ENCODE measurements at regions not wholly inside any gene's neighbourhood (a gene's known extent, or its start where the extent isn't known, plus 50 kb on each side); places are given as distances from the start of the nearest gene placed in this dataset.

DNA sequence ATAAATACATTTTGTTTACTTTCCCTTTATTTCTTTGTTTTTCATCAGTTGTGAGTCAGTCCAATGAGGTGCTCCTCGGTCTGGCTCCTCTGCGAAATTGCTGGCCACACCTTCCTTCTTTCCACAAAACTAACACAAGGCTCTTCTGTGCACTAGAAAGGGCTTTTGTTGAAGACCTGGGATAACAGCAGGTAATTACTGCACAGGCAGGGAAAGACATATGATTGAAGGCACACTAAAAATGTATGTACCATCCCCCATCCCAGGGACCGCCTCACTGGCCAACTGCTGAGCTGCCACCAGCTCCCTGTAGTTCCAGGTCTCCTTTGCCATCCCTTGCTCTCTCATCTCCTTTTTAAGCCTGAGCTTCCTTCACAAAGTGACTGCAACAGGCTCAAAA is 180.5 kb downstream of the EFNB2 start:
- no peak for TF ChIP-seq CTCF (IDR thresholded peaks at IDR 0.05; ENCODE audit: borderline replicate concordance)
- DNase-seq, result no peak
- Histone ChIP-seq H3K4me1 (no peaks in the 10 kb centered on the region), H3K9me3 (replicated peaks) (no peaks in the 10 kb centered on the region), H3K27me3 (ENCODE audit: low read depth) (peaks cover 17% of the 10 kb centered on the region), H3K27ac (replicated peaks) (no peak overlapping the region), H3K4me3 (no peak overlapping the region), H3K36me3 (no peaks in the 10 kb centered on the region)
- intact Hi-C loops (cut with micrococcal nuclease), result no loop called here

- intact Hi-C loops (cut with micrococcal nuclease), result no loop called here
Measured at GRCh38 chr13:106352850-106353249, 182.6 kb downstream of the EFNB2 start.

DNA sequence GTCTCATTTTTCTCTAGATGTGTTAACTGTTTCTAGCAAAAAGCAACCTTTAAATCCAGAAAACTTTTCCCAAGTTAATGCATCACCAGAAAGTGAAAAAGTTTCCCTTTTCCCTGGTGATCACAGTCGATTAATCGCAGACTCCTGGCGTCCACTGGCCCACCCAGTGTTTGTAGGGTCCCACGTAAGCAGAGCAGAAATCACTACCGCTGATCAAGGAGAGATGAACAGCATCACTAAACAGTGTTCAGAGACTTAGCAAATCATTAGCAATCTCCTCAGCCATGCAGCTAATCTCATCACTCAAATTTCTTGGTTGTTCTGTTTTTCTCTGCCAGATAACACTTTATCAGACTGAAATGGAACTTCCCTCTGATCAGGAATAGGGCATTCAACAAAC is 184.2 kb downstream of the EFNB2 start:
- no peak for TF ChIP-seq CTCF (IDR thresholded peaks at IDR 0.05; ENCODE audit: borderline replicate concordance)
- H3K4me3 ChIP-seq, result no peak overlapping the region
- intact Hi-C loops (cut with micrococcal nuclease), result no loop called here
- H3K27ac ChIP-seq (replicated peaks), result no peak overlapping the region
- H3K36me3 ChIP-seq, result no peaks in the 10 kb centered on the region
- H3K27me3 ChIP-seq (ENCODE audit: low read depth), result peaks cover 54% of the 10 kb centered on the region
- DNase-seq, result no peak
- H3K4me1 ChIP-seq, result peaks cover 12% of the 10 kb centered on the region
- H3K9me3 ChIP-seq (replicated peaks), result no peaks in the 10 kb centered on the region

More at GRCh38 chr13:106352850-106353249, 182.6 kb downstream of the EFNB2 start:
- Histone ChIP-seq H3K36me3 (no peaks in the 10 kb centered on the region), H3K9me3 (replicated peaks) (no peaks in the 10 kb centered on the region), H3K4me1 (peaks cover 12% of the 10 kb centered on the region), H3K27me3 (ENCODE audit: low read depth) (peaks cover 38% of the 10 kb centered on the region), H3K27ac (replicated peaks) (no peak overlapping the region), H3K4me3 (no peak overlapping the region)
- no peak for DNase-seq
- no peak for TF ChIP-seq CTCF (IDR thresholded peaks at IDR 0.05; ENCODE audit: borderline replicate concordance)

DNA sequence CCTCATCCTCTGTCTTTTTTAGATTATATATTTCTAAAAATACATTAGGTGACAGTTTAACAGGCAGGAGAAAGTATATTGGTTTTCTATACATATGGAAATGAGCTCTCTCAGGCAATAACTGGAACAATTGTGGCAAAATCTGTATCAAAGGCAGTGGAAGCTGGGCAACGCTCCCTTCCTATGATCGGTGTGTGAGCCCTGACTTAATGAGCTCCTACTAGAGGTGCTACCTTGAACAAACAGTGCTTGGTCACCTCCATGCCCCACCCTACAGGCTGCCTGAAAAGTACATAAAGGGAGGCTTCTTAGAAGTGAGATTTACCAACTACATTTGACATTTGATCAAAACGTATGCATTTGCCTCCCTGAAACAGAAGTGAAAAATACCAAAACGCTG is 185.3 kb downstream of the EFNB2 start:
- peaks cover 12% of the 10 kb centered on the region for H3K4me1 ChIP-seq
- intact Hi-C loops (cut with micrococcal nuclease), result no loop called here
- H3K36me3 ChIP-seq, result no peaks in the 10 kb centered on the region
- H3K27ac ChIP-seq (replicated peaks), result no peak overlapping the region
- H3K27me3 ChIP-seq (ENCODE audit: low read depth), result peaks cover 63% of the 10 kb centered on the region
- no peak overlapping the region for H3K4me3 ChIP-seq
- DNase-seq, result no peak
- no peaks in the 10 kb centered on the region for H3K9me3 ChIP-seq (replicated peaks)
- no peak for TF ChIP-seq CTCF (IDR thresholded peaks at IDR 0.05; ENCODE audit: borderline replicate concordance)

DNA sequence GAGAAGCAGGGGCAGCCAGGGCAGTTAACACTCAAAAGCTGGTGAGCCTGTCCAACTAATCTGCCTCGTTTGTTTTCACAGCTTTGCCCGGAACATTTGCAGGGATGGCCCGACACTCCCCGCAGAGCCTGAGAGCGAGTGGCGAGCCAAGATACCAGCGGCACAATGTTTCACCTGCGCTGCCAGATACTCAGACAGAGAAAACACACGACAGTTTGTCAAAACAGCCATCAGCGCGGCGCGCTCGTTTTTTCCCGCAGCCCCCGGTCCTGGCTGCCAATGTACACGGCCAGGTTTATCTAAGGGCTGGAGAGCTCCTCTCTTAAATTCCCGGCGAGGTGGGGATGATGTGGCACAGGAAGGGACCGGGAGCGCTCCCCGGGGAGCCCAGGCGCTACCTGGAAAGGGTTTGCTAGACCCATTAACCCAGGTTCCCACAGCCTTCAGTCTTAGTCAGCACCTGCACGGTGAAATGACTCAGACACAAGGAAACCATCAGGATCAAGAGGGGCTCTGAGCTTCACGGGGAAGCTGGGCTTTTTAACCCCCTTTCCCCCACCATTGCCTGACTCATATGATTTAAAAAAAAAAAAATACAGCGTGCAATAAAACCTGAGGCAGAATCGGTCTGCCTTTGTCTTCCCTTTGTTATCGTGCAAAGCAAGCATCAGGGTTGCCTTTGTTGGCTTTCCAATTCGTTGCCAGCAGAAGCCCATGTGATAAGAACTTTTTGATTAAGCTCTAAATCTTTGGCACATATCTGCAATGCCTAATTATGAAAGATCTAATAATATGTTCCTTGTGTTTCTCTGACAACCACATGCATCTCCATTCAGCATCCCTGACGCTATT is 186.2 kb downstream of the EFNB2 start:
- H3K36me3 ChIP-seq, result no peaks in the 10 kb centered on the region
- H3K27me3 ChIP-seq (ENCODE audit: low read depth), result peaks cover 63% of the 10 kb centered on the region
- DNase-seq, result peak; percentile 14
- H3K9me3 ChIP-seq (replicated peaks), result no peaks in the 10 kb centered on the region
- peaks cover 12% of the 10 kb centered on the region for H3K4me1 ChIP-seq
- H3K4me3 ChIP-seq, result peak overlapping the region; percentile 47
- intact Hi-C loops (cut with micrococcal nuclease), result no loop called here
- H3K27ac ChIP-seq (replicated peaks), result no peak overlapping the region
- TF ChIP-seq CTCF (IDR thresholded peaks at IDR 0.05; ENCODE audit: borderline replicate concordance), result no peak
